Suprapubic skin (tissue), 4 donors: ENCODE measurements at regions not wholly inside any gene's neighbourhood (a gene's known extent, or its start where the extent isn't known, plus 50 kb on each side); places are given as distances from the start of the nearest gene placed in this dataset.

Source experiments
- DNase-seq, 2 donors: peaks; one replicate each; pipeline ENCODE4 v3.0.0-alpha.2; 2019; ENCODE audit warnings: low spot score in 2 of 2
- H3K27ac ChIP-seq: fragments of 200-600 bp; sonication (generic); one replicate; pipeline ENCODE4 v1.5.1; 2019
- H3K27me3 ChIP-seq: fragments of 200-600 bp; sonication (generic); one replicate; pipeline ENCODE4 v1.5.1; 2019
- H3K36me3 ChIP-seq: fragments of 200-600 bp; sonication (generic); one replicate; pipeline ENCODE4 v1.5.1; 2019
- H3K4me1 ChIP-seq: fragments of 200-600 bp; sonication (generic); one replicate; pipeline ENCODE4 v1.5.1; 2019
- H3K4me3 ChIP-seq: fragments of 200-600 bp; sonication (generic); one replicate; pipeline ENCODE4 v1.5.1; 2019; ENCODE audit warnings: mild to moderate bottlenecking
- H3K9me3 ChIP-seq: fragments of 200-600 bp; sonication (generic); one replicate; pipeline ENCODE4 v1.5.1; 2019
- CTCF ChIP-seq, 2 donors: fragments of 200-600 bp in 1 of 2; fragments of 450-650 bp in 1 of 2; sonication (generic) in 1 of 2; IDR thresholded peaks; one replicate each; pipeline ENCODE4 v1.5.1; 2016 to 2019; ENCODE audit warnings: antibody characterized with exemption in 2 of 2, mild to moderate bottlenecking in 1 of 2, moderate library complexity in 1 of 2
- EP300 ChIP-seq: sonication (generic); formaldehyde crosslinking; IDR thresholded peaks from one replicate; pipeline ENCODE4 v1.6.1; 2017; ENCODE audit warnings: antibody characterized with exemption
- POLR2A ChIP-seq, 2 donors: fragments of 450-650 bp; IDR thresholded peaks; one replicate each; pipeline ENCODE4 v1.6.1; 2017; ENCODE audit warnings: antibody characterized with exemption in 2 of 2, mild to moderate bottlenecking in 2 of 2, moderate library complexity in 2 of 2
- POLR2AphosphoS5 ChIP-seq, 3 donors: sonication (generic); formaldehyde crosslinking; IDR thresholded peaks; one replicate each; pipeline ENCODE4 v1.6.1; 2017; ENCODE audit warnings: antibody characterized with exemption in 3 of 3
- WGBS: methylation state at CpG from one replicate; pipeline ENCODE4 v1.1.5; 2018; 5-methylcytosine and 5-hydroxymethylcytosine counted together

GRCh38 chr12:58381546-58381945 lies 440.2 kb downstream of the ATP23 start:
- no peaks in the 10 kb centered on the region for H3K36me3 ChIP-seq
- TF ChIP-seq CTCF (IDR thresholded peaks at IDR 0.05) (no peak), POLR2AphosphoS5 (IDR thresholded peaks at IDR 0.05) (no peak), POLR2A (IDR thresholded peaks at IDR 0.05) (no peak), EP300 (no peak)
- no peaks in the 10 kb centered on the region for H3K4me1 ChIP-seq
- no peaks in the 10 kb centered on the region for H3K27me3 ChIP-seq
- H3K4me3 ChIP-seq: no peak overlapping the region
- no peak for DNase-seq
- H3K27ac ChIP-seq: no peak overlapping the region
- no peaks in the 10 kb centered on the region for H3K9me3 ChIP-seq
- 88% methylated on average over 6 of the region's 6 CpGs for WGBS

- Histone ChIP-seq H3K36me3 (no peaks in the 10 kb centered on the region), H3K27me3 (no peaks in the 10 kb centered on the region), H3K4me3 (no peak overlapping the region), H3K27ac (no peak overlapping the region), H3K9me3 (no peaks in the 10 kb centered on the region), H3K4me1 (no peaks in the 10 kb centered on the region)
- DNase-seq: no peak
- WGBS: 65% methylated on average over 1 of the region's 1 CpG
- TF ChIP-seq EP300 (no peak), POLR2A (IDR thresholded peaks at IDR 0.05) (no peak), CTCF (IDR thresholded peaks at IDR 0.05) (no peak), POLR2AphosphoS5 (IDR thresholded peaks at IDR 0.05) (no peak)
Measured at GRCh38 chr12:58384196-58384595, 442.8 kb downstream of the ATP23 start.

GRCh38 chr12:58386136-58386535 lies 444.8 kb downstream of the ATP23 start:
- Histone ChIP-seq H3K4me1 (no peaks in the 10 kb centered on the region), H3K27ac (no peak overlapping the region), H3K9me3 (no peaks in the 10 kb centered on the region), H3K4me3 (no peak overlapping the region), H3K36me3 (no peaks in the 10 kb centered on the region), H3K27me3 (no peaks in the 10 kb centered on the region)
- 80% methylated on average over 2 of the region's 2 CpGs for WGBS
- DNase-seq: no peak
- no peak for TF ChIP-seq CTCF (IDR thresholded peaks at IDR 0.05)
- TF ChIP-seq POLR2A (IDR thresholded peaks at IDR 0.05): no peak
- no peak for TF ChIP-seq EP300
- no peak for TF ChIP-seq POLR2AphosphoS5 (IDR thresholded peaks at IDR 0.05)

- H3K4me1 ChIP-seq: no peaks in the 10 kb centered on the region
- H3K4me3 ChIP-seq: no peak overlapping the region
- H3K27me3 ChIP-seq: no peaks in the 10 kb centered on the region
- H3K9me3 ChIP-seq: no peaks in the 10 kb centered on the region
- H3K36me3 ChIP-seq: no peaks in the 10 kb centered on the region
- no peak overlapping the region for H3K27ac ChIP-seq
- no peak for DNase-seq
- TF ChIP-seq POLR2A (IDR thresholded peaks at IDR 0.05) (no peak), CTCF (IDR thresholded peaks at IDR 0.05) (no peak), POLR2AphosphoS5 (IDR thresholded peaks at IDR 0.05) (no peak), EP300 (no peak)
- WGBS: 54% methylated on average over 2 of the region's 2 CpGs
Measured at GRCh38 chr12:58387199-58387598, 445.8 kb downstream of the ATP23 start.

GRCh38 chr12:58388261-58388660 lies 446.9 kb downstream of the ATP23 start:
- no peak for DNase-seq
- Histone ChIP-seq H3K4me1 (no peaks in the 10 kb centered on the region), H3K36me3 (no peaks in the 10 kb centered on the region), H3K4me3 (no peak overlapping the region), H3K9me3 (no peaks in the 10 kb centered on the region), H3K27ac (no peak overlapping the region), H3K27me3 (no peaks in the 10 kb centered on the region)
- 60% methylated on average over 2 of the region's 2 CpGs for WGBS
- TF ChIP-seq CTCF (IDR thresholded peaks at IDR 0.05) (no peak), EP300 (no peak), POLR2AphosphoS5 (IDR thresholded peaks at IDR 0.05) (no peak), POLR2A (IDR thresholded peaks at IDR 0.05) (no peak)
